Activated CD4-positive, alpha-beta memory T cell treated with anti-CD3 and anti-CD28 coated beads, Interleukin-2, amount 10 ng/mL, durations not matched to agents 7 days and 5 days (primary cell): ENCODE measurements at regions not wholly inside any gene's neighbourhood (a gene's known extent, or its start where the extent isn't known, plus 50 kb on each side); places are given as distances from the start of the nearest gene placed in this dataset.
"Not testable (repeated sequence)": the region's sequence is repeated elsewhere in the genome, so short reads cannot be mapped to it uniquely, and the experiment has no call there.

Experiments
- CTCF ChIA-PET: fragments of 350-600 bp; sonication (Branson Sonifier 250); formaldehyde crosslinking; loops from one replicate; lab custom pipeline; 2021; ENCODE audit warnings: antibody characterized with exemption, inconsistent platforms; lab: Charles Lee
- POLR2A ChIA-PET: fragments of 350-600 bp; sonication (Branson Sonifier 250); formaldehyde crosslinking; loops from one replicate; lab custom pipeline; 2021; ENCODE audit warnings: antibody characterized with exemption; lab: Charles Lee
- DNase-seq: peaks from one replicate; pipeline ENCODE4 v3.0.0-alpha.2; 2020
- H3K27ac Mint-ChIP-seq: one replicate; pipeline ENCODE4 v1.8.0; 2021; ENCODE audit warnings: mild to moderate bottlenecking, mixed read lengths
- H3K27me3 Mint-ChIP-seq: one replicate; pipeline ENCODE4 v1.8.0; 2021; ENCODE audit warnings: mixed read lengths
- H3K36me3 Mint-ChIP-seq: one replicate; pipeline ENCODE4 v1.8.0; 2021; ENCODE audit warnings: low read depth, mixed read lengths
- H3K4me1 Mint-ChIP-seq: one replicate; pipeline ENCODE4 v1.8.0; 2021; ENCODE audit warnings: mixed read lengths
- H3K4me3 Mint-ChIP-seq: one replicate; pipeline ENCODE4 v1.8.0; 2021; ENCODE audit warnings: mild to moderate bottlenecking, mixed read lengths
- H3K9me3 Mint-ChIP-seq: one replicate; pipeline ENCODE4 v1.8.0; 2021; ENCODE audit warnings: mixed read lengths

DNA sequence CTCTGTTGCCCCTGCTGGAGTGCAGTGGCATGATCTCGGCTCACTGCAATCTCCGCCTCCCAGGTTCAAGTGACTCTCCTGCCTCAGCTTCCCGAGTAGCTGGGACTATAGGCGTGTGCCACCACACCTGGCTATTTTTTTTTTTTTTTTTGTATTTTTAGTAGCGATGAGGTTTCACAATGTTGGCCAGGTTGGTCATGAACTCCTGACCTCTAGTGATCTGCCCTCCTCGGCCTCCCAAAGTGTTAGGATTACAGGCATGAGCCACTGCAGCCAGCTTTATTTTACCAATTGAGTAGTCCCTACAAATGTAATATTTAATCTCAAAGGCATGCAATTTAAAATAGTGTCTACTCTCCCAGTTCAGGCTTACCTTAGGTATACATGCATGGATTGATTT, 1487.2 kb upstream of the WWC1 start:
- H3K27ac Mint-ChIP-seq, H3K4me1 Mint-ChIP-seq, H3K36me3 Mint-ChIP-seq, POLR2A ChIA-PET, H3K27me3 Mint-ChIP-seq, DNase-seq, CTCF ChIA-PET, H3K4me3 Mint-ChIP-seq: not testable (repeated sequence)
- peaks cover 14% of the 10 kb centered on the region for H3K9me3 Mint-ChIP-seq

DNA sequence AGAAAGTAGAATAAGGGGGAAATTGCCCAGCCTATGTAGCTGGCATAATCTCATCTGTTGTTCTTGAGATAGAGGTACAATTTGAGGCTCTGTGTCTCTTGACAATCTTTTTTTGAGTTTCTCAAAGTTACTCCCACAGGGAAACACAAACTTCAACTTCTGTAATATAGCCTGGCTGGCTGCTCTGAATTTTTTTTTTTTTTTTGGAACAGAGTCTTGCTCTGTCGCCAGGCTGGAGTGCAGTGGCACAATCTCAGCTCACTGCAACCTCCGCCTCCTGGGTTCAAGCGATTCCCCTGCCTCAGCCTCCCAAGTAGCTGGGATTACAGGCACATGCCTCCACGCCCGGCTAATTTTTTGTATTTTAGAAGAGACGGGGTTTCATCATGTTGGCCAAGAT, 1486.8 kb upstream of the WWC1 start:
- H3K4me1 Mint-ChIP-seq, H3K36me3 Mint-ChIP-seq, POLR2A ChIA-PET, DNase-seq, H3K4me3 Mint-ChIP-seq, H3K27ac Mint-ChIP-seq, H3K27me3 Mint-ChIP-seq, CTCF ChIA-PET: not testable (repeated sequence)
- peaks cover 16% of the 10 kb centered on the region for H3K9me3 Mint-ChIP-seq

DNA sequence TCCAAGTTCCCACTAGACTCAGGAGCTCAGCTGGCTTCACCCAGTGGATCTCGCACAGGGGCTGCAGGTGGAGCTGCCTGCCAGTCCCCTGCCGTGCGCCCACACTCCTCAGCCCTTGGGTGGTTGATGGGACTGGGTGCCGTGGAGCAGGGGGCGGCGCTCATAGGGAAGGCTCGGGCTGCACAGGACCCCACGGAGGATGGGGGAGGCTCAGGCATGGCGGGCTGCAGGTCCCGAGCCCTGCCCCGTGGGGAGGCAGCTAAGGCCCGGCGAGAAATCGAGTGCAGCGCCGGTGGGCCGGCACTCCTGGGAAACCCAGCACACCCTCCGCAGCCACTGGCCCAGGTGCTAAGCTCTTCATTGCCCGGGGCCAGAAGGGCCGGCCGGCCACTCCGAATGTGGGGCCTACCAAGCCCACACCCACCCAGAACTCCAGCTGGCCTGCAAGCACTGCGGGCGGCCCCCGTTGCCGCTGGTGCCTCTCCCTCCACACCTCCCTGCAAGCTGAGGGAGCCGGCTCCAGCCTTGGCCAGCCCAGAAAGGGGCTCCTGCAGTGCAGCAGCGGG, 1481.3 kb upstream of the WWC1 start:
- H3K27me3 Mint-ChIP-seq, H3K36me3 Mint-ChIP-seq, H3K27ac Mint-ChIP-seq, H3K4me1 Mint-ChIP-seq, DNase-seq, POLR2A ChIA-PET, H3K4me3 Mint-ChIP-seq, CTCF ChIA-PET: not testable (repeated sequence)
- H3K9me3 Mint-ChIP-seq, result peaks cover 18% of the 10 kb centered on the region

DNA sequence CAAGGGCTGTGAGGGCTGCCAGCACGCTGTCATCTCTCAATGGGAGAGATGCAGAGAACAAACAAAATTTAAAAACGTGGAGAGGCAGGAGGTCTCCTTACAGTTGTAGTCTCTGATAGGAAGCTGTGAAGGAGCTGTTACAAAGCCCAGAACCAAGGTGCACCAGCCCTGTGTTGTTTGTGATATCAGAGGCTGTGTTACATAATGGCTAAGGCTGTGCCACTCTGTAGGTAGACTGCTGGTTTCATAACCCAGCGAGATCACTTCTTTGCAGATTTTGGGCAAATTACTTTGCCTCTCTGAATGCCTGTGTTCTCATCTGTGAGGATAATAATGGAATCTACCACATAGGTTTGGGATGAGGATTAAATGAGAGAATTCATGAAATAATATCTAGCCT, 1480.7 kb upstream of the WWC1 start:
- no peaks in the 10 kb centered on the region for H3K4me1 Mint-ChIP-seq
- H3K4me3 Mint-ChIP-seq, result no peak overlapping the region
- no peaks in the 10 kb centered on the region for H3K36me3 Mint-ChIP-seq
- peaks cover 18% of the 10 kb centered on the region for H3K9me3 Mint-ChIP-seq
- H3K27ac Mint-ChIP-seq, result no peak overlapping the region
- CTCF ChIA-PET, result no interaction called here
- POLR2A ChIA-PET, result no interaction called here
- no peak for DNase-seq
- no peaks in the 10 kb centered on the region for H3K27me3 Mint-ChIP-seq

DNA sequence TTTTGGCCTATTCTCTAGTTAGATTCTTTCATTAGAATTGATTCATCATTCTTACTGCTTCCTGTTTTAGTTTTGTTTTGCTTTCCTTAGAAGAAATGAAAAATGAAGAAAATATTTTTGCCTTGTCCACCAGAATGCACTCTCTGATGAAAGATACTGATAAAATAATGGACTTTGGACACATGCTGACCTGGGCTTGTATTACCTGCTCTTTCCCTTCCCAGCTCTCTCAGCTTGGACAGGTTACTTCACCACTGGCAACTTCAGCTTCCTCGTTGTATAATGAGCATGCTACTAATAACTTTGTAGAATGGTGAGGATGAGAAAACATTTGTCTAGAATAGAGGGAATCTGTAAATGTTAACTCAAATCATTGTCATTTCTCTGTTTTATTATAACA, 1468.1 kb upstream of the WWC1 start:
- Mint-ChIP-seq H3K4me1 (no peaks in the 10 kb centered on the region), H3K9me3 (peaks cover 14% of the 10 kb centered on the region), H3K27me3 (no peaks in the 10 kb centered on the region), H3K36me3 (no peaks in the 10 kb centered on the region), H3K27ac (no peak overlapping the region), H3K4me3 (no peak overlapping the region)
- no peak for DNase-seq
- ChIA-PET CTCF (no interaction called here), POLR2A (no interaction called here)

DNA sequence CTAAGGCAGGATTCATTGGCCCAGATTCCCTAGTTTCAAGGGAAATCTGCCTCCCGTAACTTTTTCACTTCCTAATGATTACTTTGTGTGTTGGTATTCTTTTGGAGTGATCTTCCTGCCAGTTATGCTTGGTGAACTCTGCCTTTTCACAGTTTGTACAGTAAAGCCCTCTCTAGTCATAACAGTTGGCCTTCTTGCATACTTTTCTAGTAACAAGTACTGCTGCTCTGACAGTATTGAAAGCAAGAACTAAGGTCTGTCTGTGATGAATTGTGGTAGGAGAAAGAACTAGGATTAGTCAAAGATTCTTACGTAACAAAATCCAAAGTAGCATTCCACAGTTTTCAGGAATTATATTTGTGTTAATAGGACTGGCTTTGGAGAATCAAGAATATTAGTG, 1457.2 kb upstream of the WWC1 start:
- POLR2A ChIA-PET, result no interaction called here
- no peaks in the 10 kb centered on the region for H3K27me3 Mint-ChIP-seq
- H3K4me1 Mint-ChIP-seq, result no peaks in the 10 kb centered on the region
- H3K4me3 Mint-ChIP-seq, result no peak overlapping the region
- H3K9me3 Mint-ChIP-seq, result peaks cover 10% of the 10 kb centered on the region
- CTCF ChIA-PET, result no interaction called here
- DNase-seq, result no peak
- H3K36me3 Mint-ChIP-seq, result no peaks in the 10 kb centered on the region
- no peak overlapping the region for H3K27ac Mint-ChIP-seq

DNA sequence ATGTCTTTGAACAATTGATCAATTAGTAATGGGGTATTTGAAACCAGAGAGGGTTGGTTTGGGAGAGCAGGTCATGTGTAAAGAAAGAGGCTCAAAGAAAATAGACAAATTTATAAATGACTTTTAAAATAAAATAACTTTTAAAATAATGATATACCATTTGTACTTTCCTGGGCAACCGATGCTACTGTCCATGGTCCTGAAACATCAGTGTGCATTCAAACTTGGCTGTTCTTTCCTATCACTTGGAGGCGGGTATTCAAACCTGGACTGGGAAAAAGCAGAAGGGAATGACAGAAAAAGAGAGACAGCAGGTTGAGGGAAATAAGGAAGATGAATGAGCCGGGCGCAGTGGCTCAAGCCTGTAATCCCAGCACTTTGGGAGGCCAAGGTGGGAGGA, 1446.4 kb upstream of the WWC1 start:
- H3K4me1 Mint-ChIP-seq, result no peaks in the 10 kb centered on the region
- ChIA-PET CTCF (interaction anchor here (0.5 kb wide), 1 partner anchor 55 kb away, joined by 3 read pairs; no protein-coding TSS in a partner anchor), POLR2A (no interaction called here)
- no peak for DNase-seq
- no peak overlapping the region for H3K4me3 Mint-ChIP-seq
- no peak overlapping the region for H3K27ac Mint-ChIP-seq
- peaks cover 9% of the 10 kb centered on the region for H3K9me3 Mint-ChIP-seq
- no peaks in the 10 kb centered on the region for H3K36me3 Mint-ChIP-seq
- no peaks in the 10 kb centered on the region for H3K27me3 Mint-ChIP-seq

DNA sequence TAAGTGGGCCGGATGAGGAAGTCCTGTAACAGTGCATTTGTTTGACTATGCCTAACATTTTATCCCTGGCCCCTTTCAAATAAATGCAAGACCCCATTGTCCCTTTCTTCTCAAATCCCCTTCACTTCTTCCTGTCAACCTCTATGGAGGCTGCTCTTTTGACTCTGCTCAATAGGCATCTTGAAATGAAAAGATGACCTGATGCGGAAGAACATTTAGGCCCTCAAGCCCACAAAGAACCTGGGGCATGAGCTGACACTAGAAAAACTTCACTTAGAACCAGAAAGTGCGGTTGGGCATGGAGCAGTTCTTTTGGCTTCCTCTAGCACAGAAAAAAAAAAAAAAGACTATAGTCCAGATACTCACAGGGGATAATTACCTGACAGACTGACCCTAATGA, 1434.7 kb upstream of the WWC1 start:
- CTCF ChIA-PET, result no interaction called here

DNA sequence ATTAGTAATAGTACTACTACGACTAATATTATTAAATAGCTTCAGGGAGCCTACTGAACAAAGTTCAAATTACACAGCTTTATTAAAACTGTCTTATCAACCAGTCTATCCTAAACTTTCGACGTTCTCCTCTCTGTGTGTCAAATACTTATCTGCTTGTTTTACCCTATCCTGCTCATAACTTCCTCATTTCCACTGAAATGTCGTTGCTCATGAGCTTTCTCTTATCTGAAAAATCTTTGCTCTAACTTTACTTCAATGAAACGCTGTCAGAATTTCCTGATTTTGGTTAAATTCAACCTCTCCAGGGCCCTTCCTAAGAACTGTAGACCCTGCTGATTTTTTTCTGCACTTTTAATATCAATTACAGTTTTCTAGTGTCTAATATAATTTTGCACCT, 1431.0 kb upstream of the WWC1 start:
- Mint-ChIP-seq H3K9me3 (peaks cover 6% of the 10 kb centered on the region), H3K27me3 (no peaks in the 10 kb centered on the region), H3K36me3 (no peaks in the 10 kb centered on the region), H3K27ac (no peak overlapping the region), H3K4me3 (no peak overlapping the region), H3K4me1 (no peaks in the 10 kb centered on the region)
- ChIA-PET CTCF (no interaction called here), POLR2A (no interaction called here)
- no peak for DNase-seq

More for the DNA sequence above, 1434.7 kb upstream of the WWC1 start:
- H3K36me3 Mint-ChIP-seq, result no peaks in the 10 kb centered on the region
- H3K27ac Mint-ChIP-seq, result no peak overlapping the region
- no peak overlapping the region for H3K4me3 Mint-ChIP-seq
- POLR2A ChIA-PET, result no interaction called here
- no peaks in the 10 kb centered on the region for H3K4me1 Mint-ChIP-seq
- no peaks in the 10 kb centered on the region for H3K27me3 Mint-ChIP-seq
- no peak for DNase-seq
- H3K9me3 Mint-ChIP-seq, result peaks cover 6% of the 10 kb centered on the region

DNA sequence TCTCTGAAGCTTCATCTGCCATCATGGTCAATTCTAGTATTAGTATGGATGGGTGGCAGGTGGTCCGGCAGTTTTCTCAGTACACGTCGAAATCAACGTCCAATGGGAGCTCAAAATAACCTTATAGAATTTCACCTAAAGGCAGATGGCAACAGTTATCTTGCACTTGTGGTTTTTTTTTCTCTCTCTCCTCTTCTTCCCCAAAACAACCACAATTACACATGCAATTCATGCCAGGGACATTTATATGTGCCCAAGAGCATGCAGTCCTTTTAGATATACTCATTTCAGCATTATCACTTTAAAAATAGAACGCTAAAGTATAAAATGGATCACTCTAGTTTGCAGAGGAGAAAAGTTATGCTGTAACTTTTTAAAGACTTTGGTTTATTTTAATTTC, 1428.9 kb upstream of the WWC1 start:
- Mint-ChIP-seq H3K27me3 (no peaks in the 10 kb centered on the region), H3K9me3 (peaks cover 4% of the 10 kb centered on the region), H3K27ac (no peak overlapping the region), H3K4me3 (no peak overlapping the region), H3K36me3 (no peaks in the 10 kb centered on the region), H3K4me1 (no peaks in the 10 kb centered on the region)
- ChIA-PET POLR2A (no interaction called here), CTCF (no interaction called here)
- no peak for DNase-seq

DNA sequence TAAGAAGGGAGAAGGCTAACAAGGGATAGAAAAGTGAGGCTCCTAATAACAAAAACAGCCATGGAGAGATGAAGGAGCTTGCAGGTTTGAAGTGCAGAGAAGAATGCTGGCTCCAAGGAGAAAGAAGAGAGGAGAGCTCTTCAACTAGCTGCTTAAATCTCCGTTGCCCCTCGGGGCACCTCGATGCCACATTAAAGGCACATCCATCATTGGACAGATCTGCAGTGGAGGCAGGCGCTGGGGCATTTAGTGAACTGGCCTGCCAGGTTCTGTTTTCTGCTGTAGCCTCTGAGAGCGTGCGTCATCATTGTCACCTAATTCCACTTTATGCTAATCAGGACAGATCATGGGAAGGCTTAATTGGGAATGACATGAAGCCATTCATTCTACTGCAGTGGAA, 1426.2 kb upstream of the WWC1 start:
- no peaks in the 10 kb centered on the region for H3K36me3 Mint-ChIP-seq
- ChIA-PET CTCF (no interaction called here), POLR2A (no interaction called here)
- no peaks in the 10 kb centered on the region for H3K9me3 Mint-ChIP-seq
- H3K27me3 Mint-ChIP-seq, result no peaks in the 10 kb centered on the region
- no peak overlapping the region for H3K4me3 Mint-ChIP-seq
- no peak for DNase-seq
- H3K4me1 Mint-ChIP-seq, result no peaks in the 10 kb centered on the region
- H3K27ac Mint-ChIP-seq, result no peak overlapping the region

DNA sequence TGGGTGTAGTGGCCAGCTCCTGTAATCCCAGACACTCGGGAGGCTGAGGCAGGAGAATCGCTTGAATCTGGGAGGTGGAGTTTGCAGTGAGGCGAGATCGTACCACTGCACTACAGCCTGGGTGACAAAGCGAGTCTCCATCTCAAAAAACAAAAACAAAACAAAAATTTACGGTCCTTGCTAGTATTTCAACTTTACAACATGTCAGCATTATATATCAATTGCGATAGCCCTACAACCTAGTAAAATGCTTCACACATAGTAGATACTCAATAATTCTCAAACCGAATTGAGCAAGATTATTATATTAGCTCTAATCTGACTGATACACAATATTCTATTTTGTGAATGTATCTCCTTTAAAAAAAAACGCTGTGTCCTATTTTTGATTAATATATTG, 1411.0 kb upstream of the WWC1 start:
- H3K9me3 Mint-ChIP-seq, result peaks cover 7% of the 10 kb centered on the region
- H3K27me3 Mint-ChIP-seq, result no peaks in the 10 kb centered on the region
- ChIA-PET CTCF (no interaction called here), POLR2A (no interaction called here)
- H3K4me3 Mint-ChIP-seq, result no peak overlapping the region
- no peaks in the 10 kb centered on the region for H3K36me3 Mint-ChIP-seq
- no peak overlapping the region for H3K27ac Mint-ChIP-seq
- no peaks in the 10 kb centered on the region for H3K4me1 Mint-ChIP-seq
- DNase-seq, result no peak

DNA sequence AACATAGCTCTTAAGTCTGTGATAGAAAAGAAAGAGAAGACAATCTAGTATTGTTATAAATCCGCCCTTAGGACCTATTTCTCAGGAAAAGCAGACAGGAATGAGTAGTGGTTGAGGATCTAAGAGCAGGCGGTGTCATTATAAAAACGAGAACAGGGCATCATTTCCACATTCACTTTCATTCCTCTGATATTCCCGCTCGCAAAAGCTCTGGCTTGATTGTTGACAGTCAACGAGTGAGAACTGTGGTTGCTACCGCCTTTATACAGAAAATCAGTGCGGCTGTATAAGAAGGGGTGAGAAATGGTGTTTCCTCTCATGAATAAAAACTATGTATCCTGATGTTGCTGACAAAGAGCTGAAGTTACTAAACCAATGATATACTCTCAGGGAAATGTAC, 1409.6 kb upstream of the WWC1 start:
- ChIA-PET POLR2A (no interaction called here), CTCF (no interaction called here)
- Mint-ChIP-seq H3K27ac (no peak overlapping the region), H3K27me3 (no peaks in the 10 kb centered on the region), H3K4me1 (no peaks in the 10 kb centered on the region), H3K36me3 (no peaks in the 10 kb centered on the region), H3K4me3 (no peak overlapping the region), H3K9me3 (peaks cover 7% of the 10 kb centered on the region)
- no peak for DNase-seq

DNA sequence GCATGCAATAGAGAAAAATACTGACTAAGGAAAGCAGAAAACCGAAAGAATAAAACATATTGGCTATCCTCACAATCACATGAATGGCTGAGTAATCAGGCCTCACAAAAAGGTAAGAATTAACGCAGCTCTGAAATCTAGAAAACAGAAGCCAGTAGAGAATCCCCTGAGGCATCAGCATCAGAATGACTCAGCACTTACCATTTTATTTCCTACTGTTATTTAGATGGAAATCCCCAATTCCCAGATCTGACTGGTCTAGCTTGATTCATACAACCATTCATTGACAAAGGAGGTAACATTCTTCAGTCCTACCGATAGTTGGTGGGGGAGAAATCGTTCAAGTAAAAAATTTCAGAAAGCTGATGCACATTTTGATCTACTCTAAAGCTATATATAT, 1408.4 kb upstream of the WWC1 start:
- ChIA-PET CTCF (no interaction called here), POLR2A (no interaction called here)
- Mint-ChIP-seq H3K4me3 (no peak overlapping the region), H3K4me1 (no peaks in the 10 kb centered on the region), H3K27ac (no peak overlapping the region), H3K36me3 (no peaks in the 10 kb centered on the region), H3K9me3 (peaks cover 9% of the 10 kb centered on the region), H3K27me3 (no peaks in the 10 kb centered on the region)
- DNase-seq, result no peak
